HFF-Myc (cell line): ENCODE measurements at regions not wholly inside any gene's neighbourhood (a gene's known extent, or its start where the extent isn't known, plus 50 kb on each side); places are given as distances from the start of the nearest gene placed in this dataset.

ENCODE experiments used
- DNase-seq: peaks from one replicate; pipeline ENCODE4 v3.0.0-alpha.2; 2011; ENCODE audit warnings: low read depth; ENCODE audit errors: extremely low read depth
- H3K4me3 ChIP-seq: replicated peaks from 2 replicates; pipeline ENCODE4 v1.5.1; 2011; ENCODE audit warnings: low read depth, mild to moderate bottlenecking, control low read depth, low read length
- TF ChIP-seq, protein P1 (sequence below): IDR thresholded peaks from 2 replicates; pipeline ENCODE4 v1.5.1; 2012; ENCODE audit warnings: mild to moderate bottlenecking, low read depth, low read length, control low read depth; ENCODE audit errors: missing control alignments

DNA sequence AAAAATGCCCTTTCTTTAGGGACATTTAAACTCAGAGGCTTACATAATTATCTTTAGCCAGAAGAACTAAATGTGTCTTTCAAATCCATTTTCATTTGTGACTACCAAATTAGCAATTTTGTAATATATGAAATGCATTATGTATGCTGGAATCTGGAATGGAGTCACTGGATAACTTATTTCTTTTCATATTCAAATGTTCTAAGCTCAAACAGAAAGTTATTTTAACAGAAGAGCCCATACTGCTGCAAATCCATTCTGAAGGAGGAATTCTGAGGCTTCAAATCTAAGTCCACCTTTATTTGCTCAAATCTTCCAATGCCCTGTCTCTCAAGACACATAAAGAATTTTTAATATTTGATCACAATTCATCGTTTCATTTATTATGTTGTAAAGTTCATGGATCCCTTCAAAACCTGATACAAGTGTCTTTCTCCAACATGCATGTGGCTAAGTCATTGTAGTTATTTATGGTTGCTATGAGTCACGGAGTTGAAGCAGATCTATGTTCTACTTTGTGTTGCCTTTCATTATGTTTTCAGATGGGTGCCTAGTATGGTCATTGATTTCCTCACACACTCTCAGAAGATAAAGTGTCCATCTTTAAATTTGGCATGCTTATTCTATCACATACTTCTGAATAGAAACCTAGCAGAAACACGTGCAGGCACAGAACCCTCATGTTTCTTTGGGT, 214.8 kb upstream of the GCFC2 start:
- no peak overlapping the region for H3K4me3 ChIP-seq
- DNase-seq: no peak
- TF ChIP-seq, protein P1, sequence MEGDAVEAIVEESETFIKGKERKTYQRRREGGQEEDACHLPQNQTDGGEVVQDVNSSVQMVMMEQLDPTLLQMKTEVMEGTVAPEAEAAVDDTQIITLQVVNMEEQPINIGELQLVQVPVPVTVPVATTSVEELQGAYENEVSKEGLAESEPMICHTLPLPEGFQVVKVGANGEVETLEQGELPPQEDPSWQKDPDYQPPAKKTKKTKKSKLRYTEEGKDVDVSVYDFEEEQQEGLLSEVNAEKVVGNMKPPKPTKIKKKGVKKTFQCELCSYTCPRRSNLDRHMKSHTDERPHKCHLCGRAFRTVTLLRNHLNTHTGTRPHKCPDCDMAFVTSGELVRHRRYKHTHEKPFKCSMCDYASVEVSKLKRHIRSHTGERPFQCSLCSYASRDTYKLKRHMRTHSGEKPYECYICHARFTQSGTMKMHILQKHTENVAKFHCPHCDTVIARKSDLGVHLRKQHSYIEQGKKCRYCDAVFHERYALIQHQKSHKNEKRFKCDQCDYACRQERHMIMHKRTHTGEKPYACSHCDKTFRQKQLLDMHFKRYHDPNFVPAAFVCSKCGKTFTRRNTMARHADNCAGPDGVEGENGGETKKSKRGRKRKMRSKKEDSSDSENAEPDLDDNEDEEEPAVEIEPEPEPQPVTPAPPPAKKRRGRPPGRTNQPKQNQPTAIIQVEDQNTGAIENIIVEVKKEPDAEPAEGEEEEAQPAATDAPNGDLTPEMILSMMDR: no peak

DNA sequence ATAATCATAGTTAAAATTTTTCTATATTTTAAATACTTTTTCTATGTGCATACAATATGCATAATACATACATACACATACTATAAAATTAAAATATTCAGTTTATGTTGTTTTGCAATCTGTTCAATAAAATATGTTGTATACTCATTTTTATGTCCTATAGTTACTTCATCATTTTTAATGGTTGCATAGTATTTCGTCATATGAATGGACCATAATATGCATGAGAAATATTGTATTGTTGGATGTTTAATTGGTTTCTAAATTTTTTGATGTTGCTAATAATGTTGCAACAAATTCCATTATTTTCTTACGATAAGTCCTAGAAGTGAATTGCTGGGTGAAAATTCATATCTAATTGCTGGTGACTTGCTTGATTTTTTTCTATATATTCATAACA, 211.5 kb upstream of the GCFC2 start:
- TF ChIP-seq, protein P1: no peak

DNA sequence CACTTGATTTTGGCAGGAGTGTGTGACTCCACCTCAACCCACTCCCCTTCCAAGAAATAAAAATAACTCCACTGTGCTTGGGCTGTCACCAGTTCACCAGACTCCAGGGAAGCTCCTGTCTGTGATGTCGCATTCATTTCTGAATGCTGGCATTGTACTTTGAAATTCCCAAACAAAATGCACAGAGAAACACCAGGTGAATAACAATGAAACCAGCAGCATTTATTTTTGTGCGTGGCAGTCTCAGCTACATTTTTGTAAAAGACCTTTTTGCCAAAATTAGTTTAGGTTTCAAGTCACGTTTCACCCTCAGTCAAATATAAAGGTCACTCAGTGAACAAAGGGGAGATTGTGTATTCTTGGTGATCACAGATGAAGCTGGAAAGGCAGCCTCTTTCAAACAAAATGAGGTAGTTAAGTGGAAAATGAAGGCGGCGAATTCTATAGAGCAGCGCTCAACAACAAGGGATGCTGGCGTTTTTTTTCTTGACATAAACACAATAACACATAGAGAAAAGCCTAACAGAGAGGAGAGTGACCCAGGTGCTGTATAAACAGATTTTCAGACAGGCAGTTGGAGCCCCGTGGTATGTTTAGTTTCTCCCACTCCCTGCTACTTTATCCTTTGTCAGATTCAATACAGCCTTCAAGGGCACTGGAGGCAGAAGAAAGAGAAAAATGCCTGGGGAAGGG, 210.3 kb upstream of the GCFC2 start:
- H3K4me3 ChIP-seq: no peak overlapping the region
- no peak for DNase-seq
- TF ChIP-seq, protein P1: no peak

More for the DNA sequence above, 211.5 kb upstream of the GCFC2 start:
- H3K4me3 ChIP-seq: no peak overlapping the region
- no peak for DNase-seq

DNA sequence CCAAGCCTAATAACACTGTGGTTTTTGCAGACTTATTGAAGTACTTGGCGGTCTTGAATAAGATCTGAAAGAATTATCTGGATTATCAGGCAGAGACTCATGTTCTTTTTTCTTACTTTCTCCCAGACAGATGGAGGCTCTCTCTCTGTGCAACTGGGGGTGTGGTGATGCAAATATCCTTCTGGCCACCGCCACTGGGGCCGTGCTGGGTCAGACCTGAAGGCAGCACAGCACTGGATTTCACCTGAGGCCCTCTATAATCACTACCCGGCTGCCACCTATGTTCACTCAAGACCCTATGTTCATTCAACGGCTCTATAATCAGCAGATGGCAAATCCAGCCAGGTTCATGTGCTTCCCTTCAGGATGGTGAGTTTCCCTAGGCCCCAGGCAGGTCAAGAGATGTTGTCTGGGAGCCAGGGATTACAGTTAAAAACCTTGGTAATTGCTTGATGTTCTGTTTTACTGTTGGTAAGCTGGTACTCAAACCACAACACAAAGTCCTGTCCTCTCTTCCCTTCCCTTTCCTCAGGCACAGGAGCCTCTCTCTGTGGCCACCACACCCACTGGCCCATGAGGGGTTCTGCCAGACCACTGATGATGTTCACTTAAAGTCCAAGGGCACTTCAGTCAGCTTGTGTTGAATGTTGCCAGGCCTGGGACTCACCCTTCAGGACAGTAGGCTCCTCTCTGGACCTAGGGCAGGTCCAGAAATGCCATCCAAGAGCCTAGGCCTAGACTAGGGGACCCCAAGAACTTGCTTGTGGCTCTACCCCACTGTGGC, 205.3 kb upstream of the GCFC2 start:
- H3K4me3 ChIP-seq: no peak overlapping the region
- TF ChIP-seq, protein P1: no peak
- DNase-seq: no peak

DNA sequence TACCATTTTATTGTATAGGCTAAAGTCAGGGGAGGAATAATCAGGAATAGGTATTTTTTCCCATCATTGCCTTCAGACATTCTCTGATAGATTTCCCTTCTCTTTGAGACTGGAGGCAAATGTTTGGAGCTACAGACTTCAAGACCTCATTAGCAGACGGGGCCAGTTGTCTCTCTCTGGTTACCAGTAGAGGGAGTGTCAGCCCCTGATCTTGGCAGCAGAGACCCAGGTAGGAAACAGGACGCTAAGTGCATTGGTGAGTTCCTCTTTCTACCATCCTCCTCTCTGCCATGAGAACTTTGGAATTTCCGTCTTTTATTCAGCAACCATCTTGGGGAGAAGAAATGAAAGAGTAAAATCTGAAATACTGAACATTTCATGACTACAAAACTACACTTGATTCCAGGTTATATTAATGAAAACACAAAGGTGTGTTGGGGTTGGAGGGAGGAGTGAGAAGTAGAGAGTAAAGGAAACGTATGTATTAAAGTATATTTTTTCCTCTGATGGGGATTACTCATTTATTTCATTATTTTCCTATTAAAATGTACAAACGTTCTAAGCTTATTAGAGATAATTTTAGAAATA, 186.2 kb upstream of the GCFC2 start:
- no peak for DNase-seq
- TF ChIP-seq, protein P1: peak; percentile 56
- H3K4me3 ChIP-seq: no peak overlapping the region

DNA sequence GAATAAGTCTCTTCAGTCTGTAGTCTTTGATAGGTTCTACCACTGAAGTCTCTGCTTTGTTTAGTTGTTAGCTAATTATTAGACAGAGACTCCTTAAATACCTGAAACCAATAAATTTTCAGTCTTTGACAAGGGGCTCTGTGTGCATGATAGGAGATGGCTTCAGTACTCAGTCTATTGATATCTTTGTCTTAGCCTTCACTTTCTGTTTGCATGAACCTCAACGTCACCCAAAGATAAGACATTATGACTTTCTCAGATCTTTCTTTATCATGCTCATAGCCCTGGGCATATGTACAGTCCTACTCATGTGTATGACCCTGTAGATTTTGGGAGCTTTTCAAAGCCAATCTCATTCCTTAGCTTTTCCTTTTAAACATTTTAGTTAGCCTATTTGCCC, 183.5 kb upstream of the GCFC2 start:
- DNase-seq: no peak
- TF ChIP-seq, protein P1: no peak

More for the DNA sequence above, 183.5 kb upstream of the GCFC2 start:
- H3K4me3 ChIP-seq: no peak overlapping the region
